A549 (cell line): ENCODE measurements at regions not wholly inside any gene's neighbourhood (a gene's known extent, or its start where the extent isn't known, plus 50 kb on each side); places are given as distances from the start of the nearest gene placed in this dataset.

ENCODE experiments used
- BHLHE40 ChIP-seq: IDR thresholded peaks from 2 replicates; pipeline ENCODE4 v1.6.1; 2012; ENCODE audit warnings: low read depth, low read length, inconsistent platforms
- CBX8 ChIP-seq: fragments of 200-600 bp; sonication (generic); IDR thresholded peaks from 2 replicates; pipeline ENCODE4 v1.6.1; 2016
- CEBPB ChIP-seq, 2 experiments: fragments of >200 bp in 1 of 2; sonication (Bioruptor Twin) in 1 of 2; formaldehyde crosslinking in 1 of 2; IDR thresholded peaks; 2 replicates each; pipeline ENCODE4 v1.6.1; 2012 to 2016
- CHD4 ChIP-seq: fragments of 200-600 bp; sonication (generic); IDR thresholded peaks from 2 replicates; pipeline ENCODE4 v1.6.1; 2016; ENCODE audit warnings: antibody characterized with exemption, mild to moderate bottlenecking, borderline replicate concordance
- CTCF ChIP-seq: fragments of >200 bp; sonication (Bioruptor Twin); formaldehyde crosslinking; IDR thresholded peaks from 3 replicates; pipeline ENCODE4 v1.5.1; 2016
- EP300 ChIP-seq, 2 experiments: fragments of >200 bp; sonication (Bioruptor Twin); formaldehyde crosslinking; IDR thresholded peaks; 2 replicates in 1 of 2; 3 replicates in 1 of 2; pipeline ENCODE4 v1.6.1; 2016 to 2017
- ESRRA ChIP-seq: fragments of 150-350 bp; IDR thresholded peaks from 2 replicates; pipeline ENCODE4 v1.6.1; 2014; ENCODE audit warnings: mild to moderate bottlenecking, low read length, borderline replicate concordance
- KDM5A ChIP-seq: fragments of 200-600 bp; sonication (generic); IDR thresholded peaks from 2 replicates; pipeline ENCODE4 v1.6.1; 2016; ENCODE audit warnings: antibody characterized with exemption, mild to moderate bottlenecking
- MAFK ChIP-seq: fragments of 450-650 bp; IDR thresholded peaks from 2 replicates; pipeline ENCODE4 v1.6.1; 2014; ENCODE audit not compliant: partially characterized antibody
- NFE2L2 ChIP-seq: fragments of 150-350 bp; conservative IDR thresholded peaks from 2 replicates; pipeline ENCODE4 v1.6.1; 2014; ENCODE audit warnings: low read length
- POLR2A ChIP-seq: IDR thresholded peaks from 2 replicates; pipeline ENCODE4 v1.6.1; 2012; ENCODE audit warnings: mild to moderate bottlenecking, low read length
- POLR2AphosphoS2 ChIP-seq: conservative IDR thresholded peaks from 2 replicates; pipeline ENCODE4 v1.6.1; 2012; ENCODE audit warnings: low read length, improper control_type of control experiment, inconsistent platforms
- REST ChIP-seq: fragments of 200-600 bp; sonication (generic); IDR thresholded peaks from 2 replicates; pipeline ENCODE4 v1.6.1; 2016; ENCODE audit warnings: antibody characterized with exemption, mild to moderate bottlenecking, moderate library complexity
- SMC3 ChIP-seq: fragments of >200 bp; sonication (Bioruptor Twin); formaldehyde crosslinking; IDR thresholded peaks from 3 replicates; pipeline ENCODE4 v1.6.1; 2018; ENCODE audit warnings: inconsistent platforms

- TF ChIP-seq CTCF (no peak), POLR2A (no peak), SMC3 (no peak), EP300 (IDR thresholded peaks at IDR 0.05) (no peak), REST (no peak), MAFK (no peak), ESRRA (no peak), CHD4 (no peak), CBX8 (no peak), KDM5A (no peak), POLR2AphosphoS2 (no peak), CEBPB (IDR thresholded peaks at IDR 0.05) (no peak), NFE2L2 (no peak), BHLHE40 (no peak)
Measured at GRCh38 chr3:144237351-144237750, 265.7 kb downstream of the DIPK2A start.
